ENCODE measurements at regions not wholly inside any gene's neighbourhood (a gene's known extent, or its start where the extent isn't known, plus 50 kb on each side); places are given as distances from the start of the nearest gene placed in this dataset. TPM values are rescaled to one million over a fixed set of nuclear protein-coding genes. Genes with fewer than 3 reads are reported as not detected.

Small RNAs in the stretch of these regions (small RNA-seq; reads per million reads assigned to genes)
- not detected for gene AC087258.2 (ENCODE audit: low replicate concordance)

All from GM23338 (cell line).